GM21825 (cell line): ENCODE measurements at regions not wholly inside any gene's neighbourhood (a gene's known extent, or its start where the extent isn't known, plus 50 kb on each side); places are given as distances from the start of the nearest gene placed in this dataset.

Experiments
- ATAC-seq: cut with Tn5 transposase; IDR thresholded peaks from one replicate; pipeline ENCODE4 v1.9.1; 2021; ENCODE audit warnings: mild to moderate bottlenecking, moderate library complexity; ENCODE audit not compliant: unreplicated experiment

DNA sequence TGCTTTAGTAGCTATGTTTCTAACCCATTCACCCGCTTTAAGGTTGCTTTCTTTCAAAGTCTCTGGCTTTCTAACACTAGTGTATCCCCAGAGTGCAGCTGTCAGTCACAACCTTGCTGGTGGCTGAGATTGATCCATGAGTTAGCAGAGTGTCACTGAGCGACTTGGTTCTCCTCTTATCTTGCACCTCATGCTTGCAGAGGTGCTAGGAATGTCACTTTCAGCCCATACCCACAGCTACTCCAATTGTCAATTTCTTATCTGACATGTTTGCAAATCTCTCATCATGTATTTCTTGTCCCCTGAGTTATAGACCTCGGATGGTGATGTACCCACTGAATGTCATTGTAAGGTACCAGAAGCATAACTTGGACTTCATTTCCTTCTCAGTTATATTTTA lies 1110.2 kb downstream of the GALC start:
- ATAC-seq: no peak

DNA sequence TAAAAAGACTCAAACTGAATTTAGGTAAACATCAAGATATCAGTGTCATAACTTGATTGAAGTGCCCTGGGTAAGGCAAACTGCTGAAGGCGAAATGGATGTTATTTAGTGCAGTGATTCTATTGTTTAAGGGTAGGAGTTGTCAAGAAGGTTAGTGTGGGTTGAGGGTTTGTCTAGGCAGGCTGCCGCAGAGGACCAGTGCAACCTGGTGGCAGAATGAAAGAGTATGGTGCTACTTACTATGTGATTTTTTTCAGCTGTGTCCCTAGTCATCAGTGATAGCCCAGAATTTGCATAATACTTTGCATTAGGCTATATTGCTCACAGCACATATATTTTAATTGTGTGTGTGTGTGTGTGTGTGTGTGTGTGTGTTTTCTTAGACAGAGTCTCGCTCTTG lies 1127.0 kb downstream of the GALC start:
- no peak for ATAC-seq

DNA sequence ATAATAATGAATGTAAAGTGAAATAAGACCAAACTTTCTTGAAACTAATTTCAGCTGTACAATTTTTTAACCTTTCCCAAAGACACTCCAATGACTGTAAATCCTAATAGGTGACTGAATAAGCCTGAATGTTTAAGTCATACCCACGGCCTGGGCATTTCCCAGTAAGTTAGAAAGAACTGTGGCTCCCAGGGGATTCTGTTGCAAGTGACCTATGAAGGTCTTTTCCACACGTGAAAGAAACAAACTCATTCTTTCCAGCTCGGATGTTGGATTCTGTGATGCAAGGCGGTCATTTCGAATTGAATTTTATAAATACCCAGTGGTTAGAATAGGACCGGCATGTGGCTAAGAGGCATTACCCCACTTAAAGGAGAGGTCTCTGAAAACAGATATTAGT lies 1134.4 kb downstream of the GALC start:
- no peak for ATAC-seq

DNA sequence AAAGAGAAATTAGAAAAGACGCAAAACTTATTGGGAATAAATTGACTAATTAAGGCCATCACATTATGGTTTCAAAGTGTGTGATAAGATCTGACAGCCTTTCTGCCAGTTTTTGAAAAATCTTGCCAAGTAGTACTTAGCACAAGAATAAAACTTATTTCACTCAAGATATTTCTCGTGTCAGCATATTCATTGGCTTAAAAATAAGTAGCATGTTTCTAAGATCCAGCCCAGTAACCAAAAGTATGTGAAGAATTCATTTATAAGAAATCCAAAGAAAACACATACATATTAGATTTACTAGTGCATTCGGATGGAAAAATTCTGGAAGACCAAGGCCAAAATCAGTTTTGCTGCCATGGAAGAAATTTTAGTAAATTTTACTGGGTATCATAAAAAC lies 1135.0 kb downstream of the GALC start:
- ATAC-seq: no peak

DNA sequence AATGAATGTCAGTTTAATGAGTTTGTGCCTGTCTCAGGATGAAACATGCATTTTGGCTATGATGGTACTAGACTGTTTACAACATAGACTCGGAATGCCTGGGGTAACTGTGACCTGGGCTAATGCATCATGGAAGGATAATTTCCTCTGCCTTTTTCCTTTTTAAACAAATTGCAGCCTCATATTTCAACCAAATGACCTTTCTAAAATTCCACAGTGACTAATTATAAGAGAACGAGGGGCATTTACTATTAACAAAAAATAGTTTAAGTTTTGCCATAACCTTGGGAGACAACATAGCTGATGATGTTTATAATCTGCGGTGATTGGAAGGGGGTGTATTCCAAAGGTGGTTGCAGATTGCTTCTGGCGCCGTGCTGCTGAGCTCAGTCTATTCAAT lies 1140.5 kb downstream of the GALC start:
- ATAC-seq: no peak

- ATAC-seq: no peak
Observed at GRCh38 chr14:86847140-86847539, 1145.8 kb downstream of the GALC start.

- ATAC-seq: no peak
Observed at GRCh38 chr14:86838363-86838762, 1154.6 kb downstream of the GALC start.

DNA sequence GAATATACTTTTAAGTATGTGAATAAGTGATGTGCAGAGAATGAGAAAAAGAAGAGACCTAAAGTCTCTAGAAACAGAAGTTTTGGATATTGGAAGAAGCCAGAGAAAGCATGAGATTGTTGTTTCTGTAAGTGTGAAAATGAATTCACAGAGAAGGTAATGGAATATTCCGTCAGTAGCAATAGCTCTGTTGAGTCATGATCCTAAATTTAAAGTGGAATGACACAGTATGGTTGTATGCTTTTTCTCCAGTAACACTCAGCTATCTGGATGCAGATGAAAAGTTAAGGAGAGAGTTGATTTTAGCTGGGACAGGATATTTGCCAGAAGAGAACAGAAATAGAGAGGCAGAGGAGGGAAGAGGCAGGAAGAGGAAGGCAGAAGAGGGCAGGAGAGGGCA lies 1166.3 kb downstream of the GALC start:
- no peak for ATAC-seq

DNA sequence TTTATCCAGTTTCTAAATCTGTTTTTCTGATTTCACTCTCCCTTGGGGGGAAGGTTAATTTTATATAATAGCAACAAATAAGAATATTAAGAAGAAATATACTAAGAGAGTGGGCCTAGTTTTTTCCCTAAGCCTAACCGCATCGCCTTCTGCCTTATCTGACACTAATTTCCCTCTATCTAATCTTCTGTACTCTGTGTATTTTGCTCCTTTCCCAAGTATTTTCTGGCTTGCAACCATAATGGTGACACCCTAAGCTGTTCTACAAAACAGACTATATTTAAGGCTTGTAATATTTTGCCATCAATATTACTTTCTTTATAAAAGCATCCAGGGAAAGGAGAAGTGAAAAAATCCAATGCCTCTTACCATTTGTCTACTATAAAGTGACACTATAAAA lies 1168.8 kb downstream of the GALC start:
- no peak for ATAC-seq

DNA sequence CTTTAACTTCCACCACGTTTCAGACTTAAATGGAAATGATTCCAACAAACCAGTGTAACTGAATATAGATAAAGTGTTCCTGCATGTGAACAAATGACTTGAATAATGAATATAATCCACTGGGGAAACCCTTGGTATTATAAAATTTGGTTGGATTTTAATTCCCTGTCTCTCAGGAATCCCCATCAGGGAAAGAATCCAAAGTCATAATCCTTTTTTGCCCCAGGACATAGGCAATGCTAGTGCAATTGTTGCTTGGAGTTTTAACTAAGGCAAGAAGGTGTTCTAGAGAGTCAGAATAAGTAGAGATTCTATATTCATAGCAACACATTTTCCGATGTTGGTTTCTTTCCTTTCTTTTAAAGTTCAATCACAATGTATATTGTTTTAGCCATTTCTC lies 1169.4 kb downstream of the GALC start:
- ATAC-seq: no peak

- no peak for ATAC-seq
Observed at GRCh38 chr14:86815341-86815740, 1177.6 kb downstream of the GALC start.

DNA sequence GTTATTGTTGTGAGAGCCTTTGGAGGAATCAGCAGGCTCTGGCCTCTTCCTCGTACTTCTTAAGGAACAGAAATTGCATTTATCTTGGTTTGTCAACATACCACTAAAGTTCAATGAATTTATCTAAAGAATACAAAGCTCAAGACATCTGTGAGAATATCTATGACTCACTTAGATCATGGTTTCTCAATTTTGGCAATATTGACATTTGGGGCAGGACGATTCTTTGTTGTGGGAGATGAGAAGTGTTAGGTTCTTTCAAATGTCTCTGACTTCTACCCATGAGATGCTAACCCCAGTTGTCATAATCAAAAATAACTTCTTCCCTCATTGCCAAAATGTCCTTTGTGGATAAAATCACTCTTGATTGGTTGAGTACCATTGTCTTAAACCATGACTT lies 1190.3 kb downstream of the GALC start:
- ATAC-seq: no peak

DNA sequence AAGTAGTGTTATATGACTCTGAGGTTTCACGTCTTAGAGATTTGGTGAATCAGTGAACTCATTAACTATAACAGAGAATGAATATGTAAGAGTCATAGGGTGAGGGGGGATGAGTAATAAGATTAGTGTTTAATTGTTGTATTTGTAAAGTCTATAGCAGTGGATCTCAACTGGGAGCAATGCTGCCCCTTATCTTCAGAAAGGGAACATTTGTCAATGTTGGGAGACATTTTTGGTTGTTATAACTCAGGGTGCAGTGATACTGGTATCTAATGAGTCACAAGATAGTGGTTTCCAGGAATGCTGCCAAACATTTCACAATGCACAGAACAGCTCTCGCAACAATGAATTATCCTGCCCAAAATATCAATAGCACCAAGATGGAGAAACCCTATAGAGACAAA lies 1193.7 kb downstream of the GALC start:
- ATAC-seq: no peak

- no peak for ATAC-seq
Observed at GRCh38 chr14:86798330-86798729, 1194.7 kb downstream of the GALC start.

DNA sequence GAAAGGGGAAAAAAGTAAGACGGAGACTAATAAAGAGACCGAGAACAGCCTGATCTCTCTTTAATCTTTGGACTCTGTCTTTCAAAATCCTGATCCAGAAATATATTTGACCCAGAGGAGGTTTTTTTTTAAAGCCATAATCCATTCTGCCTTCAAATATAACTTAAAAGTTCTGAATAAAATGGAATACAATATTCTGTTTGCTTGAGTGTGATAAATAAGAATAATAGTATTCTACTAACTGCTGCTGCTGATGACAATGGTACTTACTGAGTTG lies 1196.0 kb downstream of the GALC start:
- no peak for ATAC-seq

DNA sequence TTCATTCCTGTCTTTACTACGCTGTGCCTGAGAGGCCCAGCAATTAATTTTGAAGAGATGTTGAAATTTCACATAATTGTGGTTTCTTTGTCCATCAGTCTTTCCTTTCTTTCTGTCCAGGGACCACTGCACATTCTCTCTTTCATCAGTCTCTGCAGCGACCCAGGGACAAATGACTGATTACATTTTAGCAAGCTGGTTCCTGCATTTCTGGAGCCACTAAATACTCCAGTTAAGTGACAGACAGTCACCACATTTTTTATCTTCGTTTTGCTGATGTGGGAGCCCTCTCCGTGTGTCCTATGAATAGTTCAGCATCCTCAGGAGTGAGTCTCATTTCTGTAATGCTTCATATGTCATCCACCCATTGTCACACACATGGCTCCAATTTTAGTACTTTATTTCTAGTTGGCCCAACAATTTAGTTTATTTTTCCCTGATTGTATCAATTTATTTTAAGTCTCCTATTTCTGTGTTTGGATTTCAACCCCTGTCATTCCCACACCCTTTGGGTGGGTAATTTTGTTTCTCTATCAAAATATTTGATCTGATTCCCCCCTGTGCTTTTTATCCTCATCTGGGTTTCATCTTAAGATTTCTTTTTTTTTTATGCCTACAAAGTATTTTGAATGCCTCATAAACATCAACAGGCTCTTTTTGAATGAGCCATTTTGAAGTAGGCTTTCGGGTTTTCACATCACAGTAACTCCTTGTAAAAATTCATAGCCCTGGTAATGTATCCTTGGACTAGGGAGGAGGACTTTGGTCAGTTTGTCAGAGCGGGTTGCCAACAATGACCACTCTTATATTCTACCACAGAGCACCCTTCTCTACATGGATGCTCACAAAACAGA lies 1196.5 kb downstream of the GALC start:
- no peak for ATAC-seq

- ATAC-seq: no peak
Observed at GRCh38 chr14:86794689-86795088, 1198.3 kb downstream of the GALC start.

DNA sequence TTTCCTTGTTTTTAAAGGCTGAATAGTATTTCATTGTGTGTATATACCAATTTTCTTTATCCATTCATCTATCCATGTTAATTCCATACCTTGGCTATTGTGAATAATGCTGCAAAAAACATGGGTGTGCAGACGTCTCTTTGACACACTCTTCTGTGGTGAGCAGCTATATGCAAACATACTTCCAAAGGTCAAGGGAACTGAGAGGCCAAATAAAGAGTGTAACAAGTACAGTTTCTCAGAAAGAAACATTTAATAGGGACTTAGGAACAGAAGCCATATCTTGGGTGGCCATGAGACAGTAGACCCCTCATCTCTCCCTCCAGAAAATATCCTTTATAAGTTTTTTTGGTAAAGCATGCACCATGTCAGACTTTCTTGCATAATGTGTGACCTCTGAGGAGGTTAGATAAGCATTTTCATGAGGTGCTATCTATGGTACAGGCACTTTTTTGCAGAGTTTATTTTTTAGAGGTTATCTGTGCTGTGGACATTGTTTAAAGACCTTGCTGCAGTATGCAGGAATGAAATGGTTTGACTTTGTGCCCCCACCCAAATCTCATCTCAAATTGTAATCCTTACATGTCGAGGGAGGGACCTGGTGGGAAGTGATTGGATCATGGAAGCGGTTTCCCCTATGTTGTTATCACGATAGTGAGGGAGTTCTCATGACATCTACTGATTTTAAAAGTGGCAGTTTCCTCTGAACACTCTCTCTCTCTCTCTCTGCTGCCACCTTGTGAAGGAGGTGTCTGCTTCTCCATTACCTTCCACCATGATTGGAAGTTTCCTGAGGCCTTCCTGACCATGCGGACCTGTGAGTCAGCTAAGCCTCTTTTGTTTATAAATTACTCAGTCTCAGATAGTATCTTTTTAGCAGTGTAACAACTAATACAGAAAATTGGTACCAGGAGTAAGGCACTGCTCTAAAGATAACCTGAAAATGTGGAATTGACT lies 1202.3 kb downstream of the GALC start:
- ATAC-seq: no peak

- ATAC-seq: no peak
Observed at GRCh38 chr14:86788224-86788623, 1204.8 kb downstream of the GALC start.

- no peak for ATAC-seq
Observed at GRCh38 chr14:86787717-86788116, 1205.3 kb downstream of the GALC start.

DNA sequence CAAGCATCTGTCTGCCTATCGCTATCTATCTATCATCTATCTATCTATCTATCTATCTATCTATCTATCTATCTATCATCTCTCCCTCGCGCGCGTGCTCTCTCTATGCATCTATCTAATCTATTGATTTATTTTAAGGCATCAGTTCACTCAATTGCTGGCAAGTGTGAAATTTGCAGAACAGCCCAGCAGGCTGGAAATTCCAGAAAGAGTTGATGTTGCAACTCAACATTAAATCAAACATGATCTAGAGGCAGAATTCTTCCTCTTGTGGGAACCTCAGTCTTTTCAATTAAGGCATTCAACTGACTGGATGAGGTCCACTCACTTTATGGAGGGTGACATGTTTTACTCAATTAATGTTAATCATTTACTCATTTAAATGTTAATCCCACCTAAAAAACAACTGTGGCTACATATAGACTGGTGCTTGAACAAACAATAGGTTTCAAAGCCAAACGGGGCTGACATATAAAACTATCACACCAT lies 1210.8 kb downstream of the GALC start:
- ATAC-seq: no peak

DNA sequence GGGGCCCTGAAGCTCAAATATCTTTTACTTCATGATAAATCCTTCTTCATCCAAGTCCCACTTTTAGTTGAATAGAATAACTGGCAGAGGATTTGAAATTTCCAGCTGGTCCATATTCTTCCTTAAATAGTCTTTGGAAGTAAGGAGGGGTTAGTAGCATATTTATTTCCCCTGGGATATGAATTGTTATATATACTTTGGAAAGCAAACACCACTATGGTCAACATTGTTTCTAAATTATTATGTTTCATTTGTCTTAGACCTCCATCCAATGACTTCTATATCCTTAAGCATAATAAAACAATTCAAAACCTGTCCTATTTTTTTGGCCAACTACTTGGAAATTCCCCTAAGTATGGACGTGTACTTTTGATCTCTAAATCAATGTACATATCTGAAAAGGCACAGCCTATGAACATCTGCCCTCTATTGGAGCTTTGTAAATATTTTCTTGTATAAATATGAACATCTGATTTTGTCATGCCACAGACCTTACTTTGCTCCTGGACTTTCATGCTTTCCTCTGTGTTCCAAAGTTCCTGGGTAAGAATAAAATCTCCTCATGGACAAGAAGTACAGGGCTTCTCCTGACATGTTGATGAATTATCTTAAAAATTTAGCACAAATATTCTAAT lies 1212.0 kb downstream of the GALC start:
- no peak for ATAC-seq
